Activated CD4-positive, alpha-beta T cell treated with anti-CD3 and anti-CD28 coated beads for 36 hours (primary cell): ENCODE measurements at regions not wholly inside any gene's neighbourhood (a gene's known extent, or its start where the extent isn't known, plus 50 kb on each side); places are given as distances from the start of the nearest gene placed in this dataset.

ENCODE experiments used
- ATAC-seq: fragments of 200-7000 bp; cut with Tn5 transposase; one replicate; pipeline ENCODE4 v1.10.0; 2021; ENCODE audit warnings: mild to moderate bottlenecking, moderate library complexity
- CTCF ChIA-PET: fragments of 350-600 bp; sonication (Branson Sonifier 250); formaldehyde crosslinking; loops from one replicate; lab custom pipeline; 2021; ENCODE audit warnings: antibody characterized with exemption; lab: Charles Lee
- POLR2A ChIA-PET: fragments of 350-600 bp; sonication (Branson Sonifier 250); formaldehyde crosslinking; loops from one replicate; lab custom pipeline; 2021; ENCODE audit warnings: antibody characterized with exemption, inconsistent platforms; lab: Charles Lee
- DNase-seq: peaks from one replicate; pipeline ENCODE4 v3.0.0-alpha.2; 2020
- H3K27ac Mint-ChIP-seq: one replicate; pipeline ENCODE4 v1.8.0; 2021; ENCODE audit warnings: mixed read lengths
- H3K27me3 Mint-ChIP-seq: one replicate; pipeline ENCODE4 v1.8.0; 2021; ENCODE audit warnings: mixed read lengths
- H3K36me3 Mint-ChIP-seq: one replicate; pipeline ENCODE4 v1.8.0; 2021; ENCODE audit warnings: low read depth, mixed read lengths
- H3K4me1 Mint-ChIP-seq: one replicate; pipeline ENCODE4 v1.8.0; 2021; ENCODE audit warnings: mixed read lengths
- H3K4me3 Mint-ChIP-seq: one replicate; pipeline ENCODE4 v1.8.0; 2021; ENCODE audit warnings: mild to moderate bottlenecking, moderate library complexity, mixed read lengths
- H3K9me3 Mint-ChIP-seq: one replicate; pipeline ENCODE4 v1.8.0; 2021; ENCODE audit warnings: low read depth, mixed read lengths
- intact Hi-C, 2 experiments: fragments of 100-400 bp; cut with DNase I in 1 of 2; cut with micrococcal nuclease in 1 of 2; formaldehyde crosslinking; loops; one replicate each; pipeline versions ENCODE4 v1.14.2 to v1.15.1; 2022 to 2024; cut with DNase I, micrococcal nuclease

GRCh38 chr13:82905071-82905470 is 977.2 kb downstream of the SLITRK1 start:
- no peaks in the 10 kb centered on the region for H3K36me3 Mint-ChIP-seq
- DNase-seq (no peak), ATAC-seq (no peak)
- H3K4me3 Mint-ChIP-seq, result no peak overlapping the region
- ChIA-PET CTCF (no interaction called here), POLR2A (no interaction called here)
- intact Hi-C loops, result no loop called here
- H3K27ac Mint-ChIP-seq, result no peak overlapping the region
- H3K4me1 Mint-ChIP-seq, result no peaks in the 10 kb centered on the region
- H3K27me3 Mint-ChIP-seq, result no peaks in the 10 kb centered on the region
- H3K9me3 Mint-ChIP-seq, result peaks cover 2% of the 10 kb centered on the region

GRCh38 chr13:82900453-82900852 is 981.8 kb downstream of the SLITRK1 start:
- Mint-ChIP-seq H3K4me3 (no peak overlapping the region), H3K4me1 (no peaks in the 10 kb centered on the region), H3K36me3 (no peaks in the 10 kb centered on the region), H3K27me3 (no peaks in the 10 kb centered on the region), H3K27ac (no peak overlapping the region), H3K9me3 (no peaks in the 10 kb centered on the region)
- intact Hi-C loops, result no loop called here
- POLR2A ChIA-PET, result no interaction called here
- DNase-seq (no peak), ATAC-seq (no peak)
- CTCF ChIA-PET, result no interaction called here

GRCh38 chr13:82898586-82898985 is 983.7 kb downstream of the SLITRK1 start:
- CTCF ChIA-PET, result no interaction called here
- ATAC-seq, result no peak
- intact Hi-C loops, result no loop called here
- Mint-ChIP-seq H3K27me3 (no peaks in the 10 kb centered on the region), H3K27ac (no peak overlapping the region), H3K9me3 (no peaks in the 10 kb centered on the region), H3K36me3 (no peaks in the 10 kb centered on the region), H3K4me1 (no peaks in the 10 kb centered on the region), H3K4me3 (no peak overlapping the region)
- DNase-seq, result no peak
- POLR2A ChIA-PET, result no interaction called here

GRCh38 chr13:82879921-82880320 is 1002.4 kb downstream of the SLITRK1 start:
- no peak overlapping the region for H3K4me3 Mint-ChIP-seq
- DNase-seq (no peak), ATAC-seq (no peak)
- no peaks in the 10 kb centered on the region for H3K27me3 Mint-ChIP-seq
- intact Hi-C loops, result no loop called here
- H3K36me3 Mint-ChIP-seq, result no peaks in the 10 kb centered on the region
- POLR2A ChIA-PET, result no interaction called here
- H3K4me1 Mint-ChIP-seq, result no peaks in the 10 kb centered on the region
- no peak overlapping the region for H3K27ac Mint-ChIP-seq
- CTCF ChIA-PET, result interaction anchor here (0.7 kb wide), 1 partner anchor 272 kb away, joined by 3 read pairs; no protein-coding TSS in a partner anchor
- H3K9me3 Mint-ChIP-seq, result peaks cover 3% of the 10 kb centered on the region

- ATAC-seq (no peak), DNase-seq (no peak)
- no peaks in the 10 kb centered on the region for H3K4me1 Mint-ChIP-seq
- POLR2A ChIA-PET, result no interaction called here
- peaks cover 3% of the 10 kb centered on the region for H3K9me3 Mint-ChIP-seq
- intact Hi-C loops, result no loop called here
- CTCF ChIA-PET, result no interaction called here
- no peak overlapping the region for H3K27ac Mint-ChIP-seq
- H3K27me3 Mint-ChIP-seq, result no peaks in the 10 kb centered on the region
- H3K36me3 Mint-ChIP-seq, result no peaks in the 10 kb centered on the region
- H3K4me3 Mint-ChIP-seq, result no peak overlapping the region
These were observed 1003.7 kb downstream of the SLITRK1 start for GRCh38 chr13:82878536-82878935.

GRCh38 chr13:82867284-82867683 is 1015.0 kb downstream of the SLITRK1 start:
- Mint-ChIP-seq H3K27ac (no peak overlapping the region), H3K36me3 (no peaks in the 10 kb centered on the region), H3K4me1 (no peaks in the 10 kb centered on the region), H3K9me3 (peaks cover 3% of the 10 kb centered on the region), H3K4me3 (no peak overlapping the region), H3K27me3 (no peaks in the 10 kb centered on the region)
- intact Hi-C loops, result no loop called here
- CTCF ChIA-PET, result no interaction called here
- POLR2A ChIA-PET, result no interaction called here
- DNase-seq (no peak), ATAC-seq (no peak)

- no peak overlapping the region for H3K27ac Mint-ChIP-seq
- H3K36me3 Mint-ChIP-seq, result no peaks in the 10 kb centered on the region
- ATAC-seq (no peak), DNase-seq (no peak)
- ChIA-PET POLR2A (no interaction called here), CTCF (no interaction called here)
- no peak overlapping the region for H3K4me3 Mint-ChIP-seq
- H3K27me3 Mint-ChIP-seq, result no peaks in the 10 kb centered on the region
- H3K9me3 Mint-ChIP-seq, result no peaks in the 10 kb centered on the region
- no peaks in the 10 kb centered on the region for H3K4me1 Mint-ChIP-seq
- intact Hi-C loops, result no loop called here
These were observed 1031.6 kb downstream of the SLITRK1 start for GRCh38 chr13:82850644-82851043.

- Mint-ChIP-seq H3K36me3 (no peaks in the 10 kb centered on the region), H3K4me3 (no peak overlapping the region), H3K4me1 (no peaks in the 10 kb centered on the region), H3K27ac (no peak overlapping the region), H3K27me3 (no peaks in the 10 kb centered on the region), H3K9me3 (no peaks in the 10 kb centered on the region)
- ATAC-seq (no peak), DNase-seq (no peak)
- ChIA-PET POLR2A (no interaction called here), CTCF (no interaction called here)
- intact Hi-C loops, result no loop called here
These were observed 1033.5 kb downstream of the SLITRK1 start for GRCh38 chr13:82848766-82849165.

- CTCF ChIA-PET, result interaction anchor here (0.6 kb wide), 1 partner anchor 55 kb away, joined by 3 read pairs; no protein-coding TSS in a partner anchor
- intact Hi-C loops, result no loop called here
- POLR2A ChIA-PET, result no interaction called here
These were observed 1034.7 kb downstream of the SLITRK1 start for GRCh38 chr13:82847595-82847994.

GRCh38 chr13:82833923-82834322 is 1048.4 kb downstream of the SLITRK1 start:
- no peak overlapping the region for H3K4me3 Mint-ChIP-seq
- intact Hi-C loops, result no loop called here

More at GRCh38 chr13:82847595-82847994, 1034.7 kb downstream of the SLITRK1 start:
- Mint-ChIP-seq H3K27me3 (no peaks in the 10 kb centered on the region), H3K4me1 (no peaks in the 10 kb centered on the region), H3K27ac (no peak overlapping the region), H3K9me3 (no peaks in the 10 kb centered on the region), H3K36me3 (no peaks in the 10 kb centered on the region), H3K4me3 (no peak overlapping the region)
- ATAC-seq (no peak), DNase-seq (no peak)

GRCh38 chr13:82829040-82829439 is 1053.2 kb downstream of the SLITRK1 start:
- intact Hi-C loops, result no loop called here
- no peak for ATAC-seq
- H3K4me3 Mint-ChIP-seq, result no peak overlapping the region
- no peak for DNase-seq
- no peaks in the 10 kb centered on the region for H3K4me1 Mint-ChIP-seq
- H3K9me3 Mint-ChIP-seq, result peaks cover 6% of the 10 kb centered on the region
- no peaks in the 10 kb centered on the region for H3K27me3 Mint-ChIP-seq
- no peak overlapping the region for H3K27ac Mint-ChIP-seq
- ChIA-PET POLR2A (no interaction called here), CTCF (no interaction called here)
- no peaks in the 10 kb centered on the region for H3K36me3 Mint-ChIP-seq

More at GRCh38 chr13:82833923-82834322, 1048.4 kb downstream of the SLITRK1 start:
- ChIA-PET POLR2A (no interaction called here), CTCF (no interaction called here)
- peaks cover 10% of the 10 kb centered on the region for H3K9me3 Mint-ChIP-seq
- H3K27ac Mint-ChIP-seq, result no peak overlapping the region
- H3K36me3 Mint-ChIP-seq, result no peaks in the 10 kb centered on the region
- ATAC-seq (no peak), DNase-seq (no peak)
- no peaks in the 10 kb centered on the region for H3K4me1 Mint-ChIP-seq
- no peaks in the 10 kb centered on the region for H3K27me3 Mint-ChIP-seq

GRCh38 chr13:82827724-82828123 is 1054.5 kb downstream of the SLITRK1 start:
- intact Hi-C loops, result no loop called here
- DNase-seq, result no peak
- POLR2A ChIA-PET, result no interaction called here
- Mint-ChIP-seq H3K4me1 (no peaks in the 10 kb centered on the region), H3K36me3 (no peaks in the 10 kb centered on the region), H3K27ac (no peak overlapping the region), H3K9me3 (peaks cover 5% of the 10 kb centered on the region), H3K27me3 (no peaks in the 10 kb centered on the region), H3K4me3 (no peak overlapping the region)
- no peak for ATAC-seq
- CTCF ChIA-PET, result no interaction called here

GRCh38 chr13:82822935-82823334 is 1059.3 kb downstream of the SLITRK1 start:
- Mint-ChIP-seq H3K4me1 (no peaks in the 10 kb centered on the region), H3K36me3 (no peaks in the 10 kb centered on the region), H3K9me3 (peaks cover 2% of the 10 kb centered on the region), H3K27ac (no peak overlapping the region), H3K4me3 (no peak overlapping the region), H3K27me3 (no peaks in the 10 kb centered on the region)
- no peak for DNase-seq
- POLR2A ChIA-PET, result no interaction called here
- CTCF ChIA-PET, result no interaction called here
- ATAC-seq, result no peak
- intact Hi-C loops, result no loop called here
